GM12878 (cell line): ENCODE measurements at regions not wholly inside any gene's neighbourhood (a gene's known extent, or its start where the extent isn't known, plus 50 kb on each side); places are given as distances from the start of the nearest gene placed in this dataset.

Source experiments
- ATAC-seq: fragments of 200-7000 bp; cut with Tn5 transposase; 3 replicates; pipeline ENCODE4 v1.9.1; 2020; ENCODE audit warnings: mild to moderate bottlenecking, moderate library complexity
- BruUV-seq: library from RNA; stranded (reverse); fragments of 400-500 nt; replicated peaks from 2 replicates; lab custom pipeline; 2021; lab: Mats Ljungman, UMichigan
- CTCF ChIA-PET: fragments of 300-600 bp; sonication (Branson Sonifier 250); formaldehyde crosslinking; extraction: SDS; loops from one replicate; lab custom pipeline; 2021; ENCODE audit warnings: inconsistent platforms; lab: Yijun Ruan, JAX
- POLR2A ChIA-PET: fragments of 350-600 bp; formaldehyde crosslinking; extraction: SDS; loops from one replicate; lab custom pipeline; 2021; ENCODE audit warnings: inconsistent platforms; lab: Charles Lee
- RAD21 ChIA-PET: fragments of 300-600 bp; sonication (Branson Sonifier 250); formaldehyde crosslinking; loops from one replicate; lab custom pipeline; 2023; ENCODE audit warnings: antibody characterized with exemption; ENCODE audit not compliant: unreplicated experiment; lab: Charles Lee
- SMC1A ChIA-PET: fragments of 300-600 bp; sonication (Branson Sonifier 250); formaldehyde crosslinking; loops from one replicate; lab custom pipeline; 2023; ENCODE audit not compliant: unreplicated experiment, uncharacterized antibody; lab: Charles Lee
- DNase-seq: peaks from one replicate; pipeline ENCODE4 v3.0.0-alpha.2; 2011; ENCODE audit warnings: low read depth, low spot score
- FAIRE-seq: peaks from 3 replicates; lab custom pipeline; 2011; peaks lifted over from hg19 to GRCh38; lab: Jason Lieb, UNC
- H2AFZ ChIP-seq: 2 replicates; pipeline ENCODE4 v1.6.0; 2011; ENCODE audit warnings: low read depth, low read length, control low read depth; ENCODE audit not compliant: control insufficient read depth
- H3K27ac ChIP-seq: 2 replicates; pipeline ENCODE4 v1.5.1; 2011; ENCODE audit warnings: control low read depth; ENCODE audit not compliant: control insufficient read depth, insufficient read depth
- H3K27me3 ChIP-seq, 2 experiments: replicated peaks in 1 of 2; 2 replicates each; pipeline versions ENCODE4 v1.6.0 to v1.6.1; 2011; ENCODE audit warnings: low read length in 1 of 2; ENCODE audit not compliant: control insufficient read depth in 2 of 2, insufficient read depth in 2 of 2
- H3K36me3 ChIP-seq, 2 experiments: 2 replicates each; pipeline ENCODE4 v1.5.1; 2011; ENCODE audit warnings: low read length in 1 of 2; ENCODE audit not compliant: control insufficient read depth in 2 of 2, insufficient read depth in 2 of 2
- H3K4me1 ChIP-seq: 2 replicates; pipeline ENCODE4 v1.6.1; 2011; ENCODE audit warnings: mild to moderate bottlenecking, low read length, moderate library complexity, mixed read lengths; ENCODE audit not compliant: control insufficient read depth, insufficient read depth
- H3K4me2 ChIP-seq: 2 replicates; pipeline ENCODE4 v1.6.0; 2011; ENCODE audit warnings: control low read depth; ENCODE audit not compliant: control insufficient read depth, insufficient read depth
- H3K4me3 ChIP-seq: fragments of 200-600 bp; sonication (generic); 2 replicates; pipeline ENCODE4 v1.5.1; 2016
- H3K79me2 ChIP-seq: 2 replicates; pipeline ENCODE4 v1.6.0; 2011; ENCODE audit warnings: low read length; ENCODE audit not compliant: control insufficient read depth, insufficient read depth
- H3K9ac ChIP-seq: 2 replicates; pipeline ENCODE4 v1.8.0; 2011; ENCODE audit warnings: low read length, control low read depth, mixed read lengths; ENCODE audit not compliant: control insufficient read depth, insufficient read depth
- H3K9me3 ChIP-seq: replicated peaks from 3 replicates; pipeline ENCODE4 v1.5.1; 2011; ENCODE audit warnings: mild to moderate bottlenecking, low read length; ENCODE audit not compliant: control insufficient read depth, insufficient read depth
- H4K20me1 ChIP-seq: 2 replicates; pipeline ENCODE4 v1.6.0; 2011; ENCODE audit not compliant: control insufficient read depth, insufficient read depth
- KDM1A ChIP-seq: fragments of 200-600 bp; sonication (generic); IDR thresholded peaks from 2 replicates; pipeline ENCODE4 v1.6.1; 2016; ENCODE audit warnings: borderline replicate concordance
- KLF5 ChIP-seq: fragments of 450-650 bp; IDR thresholded peaks from 2 replicates; pipeline ENCODE4 v1.6.1; 2014; ENCODE audit warnings: mild to moderate bottlenecking; ENCODE audit not compliant: partially characterized antibody
- MYC ChIP-seq: IDR thresholded peaks from 2 replicates; pipeline ENCODE4 v1.6.1; 2011; ENCODE audit warnings: mild to moderate bottlenecking, low read length, moderate library complexity, inconsistent platforms; ENCODE audit not compliant: insufficient read depth, insufficient replicate concordance, insufficient read length, severe bottlenecking
- NFYA ChIP-seq: IDR thresholded peaks from 2 replicates; pipeline ENCODE4 v1.6.1; 2011; ENCODE audit warnings: low read depth, mild to moderate bottlenecking, low read length, improper control_type of control experiment, borderline replicate concordance
- NR2C1 ChIP-seq: fragments of 450-650 bp; IDR thresholded peaks from 2 replicates; pipeline ENCODE4 v1.6.1; 2017; ENCODE audit warnings: antibody characterized with exemption, mild to moderate bottlenecking, moderate library complexity
- RCOR1 ChIP-seq: conservative IDR thresholded peaks from 2 replicates; pipeline ENCODE4 v1.6.1; 2012; ENCODE audit warnings: low read depth, low read length, improper control_type of control experiment
- SMAD1 ChIP-seq: fragments of 450-650 bp; IDR thresholded peaks from 2 replicates; pipeline ENCODE4 v1.6.1; 2018; ENCODE audit warnings: mild to moderate bottlenecking, low read depth; ENCODE audit not compliant: partially characterized antibody
- SREBF1 ChIP-seq: IDR thresholded peaks from 2 replicates; pipeline ENCODE4 v1.6.1; 2012; ENCODE audit warnings: mild to moderate bottlenecking, low read length
- TBL1XR1 ChIP-seq: IDR thresholded peaks from 2 replicates; pipeline ENCODE4 v1.6.1; 2012; ENCODE audit warnings: low read depth, low read length, improper control_type of control experiment
- WRNIP1 ChIP-seq: IDR thresholded peaks from 2 replicates; pipeline ENCODE4 v1.6.1; 2011; ENCODE audit warnings: low read depth, low read length, improper control_type of control experiment, borderline replicate concordance
- WGBS: methylation state at CpG from one replicate; pipeline ENCODE4 v1.1.6; 2016; ENCODE audit warnings: low lambda C conversion rate; ENCODE audit not compliant: insufficient replicate concordance, insufficient coverage; ENCODE audit errors: missing lambda C conversion rate; 5-methylcytosine and 5-hydroxymethylcytosine counted together
- in situ Hi-C: fragments of 300-500 bp; cut with MboI; formaldehyde crosslinking; loops from 9 replicates; pipeline ENCODE4 v1.14.3; 2018; ENCODE audit warnings: mixed read lengths
- intact Hi-C: fragments of 100-400 bp; cut with micrococcal nuclease; formaldehyde crosslinking; loops from one replicate; pipeline ENCODE4 v1.14.2; 2022; ENCODE audit not compliant: unreplicated experiment
- TF ChIP-seq, protein P1 (sequence below): fragments of 450-650 bp; formaldehyde crosslinking; IDR thresholded peaks from 2 replicates; pipeline ENCODE4 v1.5.0; 2022; ENCODE audit warnings: mild to moderate bottlenecking, missing genetic modification characterization

DNA sequence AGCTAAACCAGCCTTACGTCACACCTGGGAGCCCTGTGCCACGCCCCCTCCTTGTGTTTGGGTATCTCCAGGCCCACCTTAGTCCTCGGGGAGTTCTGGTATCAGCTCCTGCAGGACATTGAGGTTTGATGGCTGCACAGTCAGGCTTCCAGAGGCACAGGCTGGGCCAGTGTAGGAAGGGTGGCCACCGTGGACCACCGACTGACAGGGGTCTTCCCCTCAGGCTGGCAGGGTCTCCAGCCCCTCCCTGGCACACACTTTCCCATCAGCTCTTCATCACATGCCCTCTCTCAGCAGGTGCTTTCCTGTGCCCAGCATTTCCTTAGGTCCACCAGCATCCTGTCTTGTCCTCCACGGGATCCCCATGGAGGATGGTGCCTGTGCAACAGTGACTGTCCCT, 413.1 kb downstream of the TCERG1L start:
- no peak for DNase-seq
- SMC1A ChIA-PET, result no interaction called here

More for the DNA sequence above, 413.1 kb downstream of the TCERG1L start:
- H3K36me3 ChIP-seq, result no peaks in the 10 kb centered on the region
- POLR2A ChIA-PET, result no interaction called here
- no peaks in the 10 kb centered on the region for H3K9me3 ChIP-seq
- intact Hi-C loops, result no loop called here
- H3K27ac ChIP-seq, result no peak overlapping the region
- no peak overlapping the region for H3K9ac ChIP-seq
- H3K27me3 ChIP-seq, result no peaks in the 10 kb centered on the region
- in situ Hi-C loops, result no loop called here
- no peak overlapping the region for H3K4me2 ChIP-seq
- no peaks in the 10 kb centered on the region for H4K20me1 ChIP-seq
- TF ChIP-seq, protein P1, sequence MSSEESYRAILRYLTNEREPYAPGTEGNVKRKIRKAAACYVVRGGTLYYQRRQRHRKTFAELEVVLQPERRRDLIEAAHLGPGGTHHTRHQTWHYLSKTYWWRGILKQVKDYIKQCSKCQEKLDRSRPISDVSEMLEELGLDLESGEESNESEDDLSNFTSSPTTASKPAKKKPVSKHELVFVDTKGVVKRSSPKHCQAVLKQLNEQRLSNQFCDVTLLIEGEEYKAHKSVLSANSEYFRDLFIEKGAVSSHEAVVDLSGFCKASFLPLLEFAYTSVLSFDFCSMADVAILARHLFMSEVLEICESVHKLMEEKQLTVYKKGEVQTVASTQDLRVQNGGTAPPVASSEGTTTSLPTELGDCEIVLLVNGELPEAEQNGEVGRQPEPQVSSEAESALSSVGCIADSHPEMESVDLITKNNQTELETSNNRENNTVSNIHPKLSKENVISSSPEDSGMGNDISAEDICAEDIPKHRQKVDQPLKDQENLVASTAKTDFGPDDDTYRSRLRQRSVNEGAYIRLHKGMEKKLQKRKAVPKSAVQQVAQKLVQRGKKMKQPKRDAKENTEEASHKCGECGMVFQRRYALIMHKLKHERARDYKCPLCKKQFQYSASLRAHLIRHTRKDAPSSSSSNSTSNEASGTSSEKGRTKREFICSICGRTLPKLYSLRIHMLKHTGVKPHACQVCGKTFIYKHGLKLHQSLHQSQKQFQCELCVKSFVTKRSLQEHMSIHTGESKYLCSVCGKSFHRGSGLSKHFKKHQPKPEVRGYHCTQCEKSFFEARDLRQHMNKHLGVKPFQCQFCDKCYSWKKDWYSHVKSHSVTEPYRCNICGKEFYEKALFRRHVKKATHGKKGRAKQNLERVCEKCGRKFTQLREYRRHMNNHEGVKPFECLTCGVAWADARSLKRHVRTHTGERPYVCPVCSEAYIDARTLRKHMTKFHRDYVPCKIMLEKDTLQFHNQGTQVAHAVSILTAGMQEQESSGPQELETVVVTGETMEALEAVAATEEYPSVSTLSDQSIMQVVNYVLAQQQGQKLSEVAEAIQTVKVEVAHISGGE (CRISPR knock-in tag), result no peak
- TF ChIP-seq KDM1A (no peak), NR2C1 (no peak), MYC (no peak), SMAD1 (no peak), KLF5 (no peak), SREBF1 (no peak), NFYA (no peak), TBL1XR1 (no peak), WRNIP1 (no peak), RCOR1 (no peak)
- no TSS peak for BruUV-seq
- CTCF ChIA-PET, result no interaction called here
- H2AFZ ChIP-seq, result no peak overlapping the region
- ATAC-seq (no peak), FAIRE-seq (no peak)
- RAD21 ChIA-PET, result no interaction called here
- WGBS, result 10% methylated on average over 4 of the region's 6 CpGs
- H3K4me3 ChIP-seq, result no peak overlapping the region
- H3K4me1 ChIP-seq, result no peaks in the 10 kb centered on the region
- no peaks in the 10 kb centered on the region for H3K79me2 ChIP-seq
